SK-MEL-5 (cell line): ENCODE measurements at regions not wholly inside any gene's neighbourhood (a gene's known extent, or its start where the extent isn't known, plus 50 kb on each side); places are given as distances from the start of the nearest gene placed in this dataset.

Source experiments
- DNase-seq: peaks from one replicate; pipeline ENCODE4 v3.0.0-alpha.2; 2016; ENCODE audit warnings: low read depth, low spot score
- in situ Hi-C: cut with HindIII; loops from 2 replicates; pipeline ENCODE4 v1.10.0; 2016; ENCODE audit warnings: low sequenced_read_pairs, high pct_unique_total_duplicates, low pct_unique_long_range_greater_than_20kb

DNA sequence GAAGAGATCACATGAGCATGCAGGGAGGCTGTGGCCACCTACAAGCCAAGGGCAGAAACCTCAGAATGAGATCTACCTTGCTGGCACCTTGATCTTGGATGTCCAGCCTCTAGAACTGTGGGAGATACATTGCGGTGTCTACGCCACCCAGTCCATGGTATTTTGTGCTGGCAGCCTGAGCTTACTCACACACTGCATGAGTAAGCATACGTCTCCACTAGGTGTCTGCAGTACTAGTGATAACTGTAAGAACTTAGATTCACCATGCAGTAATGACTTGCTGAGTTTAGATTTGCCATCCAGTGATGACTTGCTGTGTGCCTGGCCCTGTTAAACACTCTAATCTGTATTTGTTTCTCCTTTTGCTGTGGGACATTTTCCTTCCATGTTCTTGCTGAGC lies 417.7 kb downstream of the GADD45G start:
- DNase-seq: no peak
- in situ Hi-C loops: no loop called here

- in situ Hi-C loops: no loop called here
- DNase-seq: no peak
Measured at GRCh38 chr9:90023861-90024260, 419.0 kb downstream of the GADD45G start.

DNA sequence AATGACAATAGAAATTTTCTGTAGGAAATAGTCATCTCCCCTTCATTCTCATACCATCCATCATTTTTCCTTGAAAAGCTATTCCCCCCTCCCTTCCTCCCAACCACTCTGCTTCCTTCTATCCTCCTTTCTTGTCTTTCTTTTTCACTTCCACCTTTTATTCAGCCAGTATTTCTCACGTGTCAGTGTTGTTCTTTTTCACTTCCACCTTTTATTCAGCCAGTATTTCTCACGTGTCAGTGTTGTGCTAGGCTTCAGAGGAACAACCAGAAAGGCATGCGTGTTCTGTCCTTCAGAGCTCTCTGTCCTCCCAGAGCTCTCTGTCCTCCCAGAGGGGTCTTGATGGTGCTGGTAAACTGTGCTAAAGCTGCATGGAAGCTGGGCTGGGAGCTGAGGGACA lies 419.6 kb downstream of the GADD45G start:
- in situ Hi-C loops: no loop called here
- no peak for DNase-seq

GRCh38 chr9:90024823-90025222 lies 420.0 kb downstream of the GADD45G start:
- no peak for DNase-seq
- in situ Hi-C loops: no loop called here

DNA sequence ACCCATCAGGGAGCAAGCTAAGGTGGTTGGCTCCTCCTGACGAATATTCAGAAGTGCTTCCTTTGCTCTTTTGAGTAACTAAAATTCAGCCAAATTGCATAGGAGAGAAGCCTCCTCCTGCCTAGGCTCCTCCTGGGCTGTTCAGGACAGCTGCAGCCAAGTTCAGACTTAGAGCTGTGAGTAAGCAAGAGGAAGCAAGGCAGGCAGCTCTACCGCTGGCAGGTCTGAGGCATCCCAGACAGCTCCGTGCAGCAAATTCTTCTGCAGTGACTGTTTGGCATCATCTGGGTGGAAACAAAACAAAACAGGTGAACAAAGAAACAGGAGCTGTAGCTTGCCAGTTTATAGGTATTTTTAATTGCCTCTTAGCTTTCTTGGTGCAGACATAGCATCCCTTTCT lies 421.0 kb downstream of the GADD45G start:
- in situ Hi-C loops: no loop called here
- DNase-seq: no peak

GRCh38 chr9:90027296-90027790 lies 422.5 kb downstream of the GADD45G start:
- in situ Hi-C loops: no loop called here
- no peak for DNase-seq

- no peak for DNase-seq
- in situ Hi-C loops: no loop called here
Measured at GRCh38 chr9:90029386-90029785, 424.6 kb downstream of the GADD45G start.

- in situ Hi-C loops: no loop called here
- no peak for DNase-seq
Measured at GRCh38 chr9:90029996-90030395, 425.2 kb downstream of the GADD45G start.

GRCh38 chr9:90032296-90033027 lies 427.6 kb downstream of the GADD45G start:
- in situ Hi-C loops: no loop called here
- DNase-seq: no peak

GRCh38 chr9:90033028-90033650 lies 428.3 kb downstream of the GADD45G start:
- no peak for DNase-seq
- in situ Hi-C loops: no loop called here

GRCh38 chr9:90034071-90034470 lies 429.3 kb downstream of the GADD45G start:
- DNase-seq: no peak
- in situ Hi-C loops: no loop called here

GRCh38 chr9:90035471-90035870 lies 430.7 kb downstream of the GADD45G start:
- in situ Hi-C loops: no loop called here
- peak; percentile 2 for DNase-seq

- in situ Hi-C loops: no loop called here
Measured at GRCh38 chr9:90037146-90037797, 432.5 kb downstream of the GADD45G start.

DNA sequence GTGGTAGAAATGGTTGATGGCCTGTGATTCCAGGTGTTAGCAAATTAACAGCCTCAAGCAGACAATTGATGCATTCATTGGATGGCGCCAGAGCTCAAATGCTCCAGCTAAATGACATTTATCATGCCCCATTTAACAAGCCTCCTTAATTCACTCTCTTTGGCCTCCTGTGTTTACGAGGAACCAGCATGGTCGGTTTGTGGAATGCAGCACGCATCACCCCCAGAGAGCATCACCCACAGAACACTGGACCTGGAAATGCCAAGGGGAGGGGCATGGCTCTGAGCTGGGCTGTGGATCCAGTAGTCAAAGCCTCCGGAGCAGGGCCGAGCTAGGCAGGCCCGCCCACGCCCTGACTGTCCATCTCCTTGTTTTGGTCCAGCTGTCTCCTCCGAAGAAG lies 434.0 kb downstream of the GADD45G start:
- in situ Hi-C loops: no loop called here
- no peak for DNase-seq

More at GRCh38 chr9:90037146-90037797, 432.5 kb downstream of the GADD45G start:
- no peak for DNase-seq

GRCh38 chr9:90044263-90044662 lies 439.5 kb downstream of the GADD45G start:
- DNase-seq: no peak
- in situ Hi-C loops: no loop called here

DNA sequence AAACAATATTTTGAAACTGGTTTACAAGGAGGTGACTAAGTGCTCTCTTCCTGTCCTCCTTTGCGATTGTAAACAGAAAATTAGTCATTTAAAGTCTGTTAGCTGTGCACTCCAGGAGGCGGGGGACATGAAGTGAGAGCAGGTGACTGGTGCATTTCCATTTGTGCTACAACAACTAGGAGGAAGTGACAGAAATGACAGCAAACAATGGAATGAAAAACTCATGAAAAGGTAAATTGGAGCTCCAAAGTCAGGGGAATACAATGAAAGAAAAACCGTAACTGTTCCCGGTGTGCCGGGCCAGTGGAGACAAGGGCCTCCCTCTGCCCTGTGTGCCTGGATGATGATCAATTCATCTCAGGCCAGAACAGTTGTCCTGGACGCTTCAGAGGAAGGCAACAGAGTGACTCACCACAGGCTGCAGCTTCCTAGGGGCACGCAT lies 439.9 kb downstream of the GADD45G start:
- in situ Hi-C loops: no loop called here

GRCh38 chr9:90046317-90046861 lies 441.6 kb downstream of the GADD45G start:
- no peak for DNase-seq
- in situ Hi-C loops: no loop called here

More for the DNA sequence above, 439.9 kb downstream of the GADD45G start:
- no peak for DNase-seq

- in situ Hi-C loops: no loop called here
- DNase-seq: no peak
Measured at GRCh38 chr9:90047828-90048227, 443.0 kb downstream of the GADD45G start.
